HL-60 (cell line): ENCODE measurements at regions not wholly inside any gene's neighbourhood (a gene's known extent, or its start where the extent isn't known, plus 50 kb on each side); places are given as distances from the start of the nearest gene placed in this dataset.

Source experiments
- DNase-seq, 2 experiments: peaks; one replicate each; pipeline ENCODE4 v3.0.0-alpha.2; 2010 to 2020; ENCODE audit warnings: low read depth in 1 of 2, low spot score in 1 of 2
- H3K27ac ChIP-seq: fragments of 250-450 bp; sonication (Bioruptor Pico); replicated peaks from 2 replicates; pipeline ENCODE4 v1.5.1; 2020; ENCODE audit warnings: mild to moderate bottlenecking, moderate library complexity
- H3K27me3 ChIP-seq: fragments of 250-450 bp; sonication (Bioruptor Pico); 2 replicates; pipeline ENCODE4 v1.5.1; 2021; ENCODE audit warnings: mild to moderate bottlenecking, moderate library complexity; ENCODE audit not compliant: insufficient read depth, poor library complexity, severe bottlenecking
- H3K4me3 ChIP-seq: replicated peaks from 2 replicates; pipeline ENCODE4 v1.5.1; 2011; ENCODE audit warnings: mild to moderate bottlenecking, control low read depth, low read length; ENCODE audit not compliant: insufficient read depth
- GABPA ChIP-seq: IDR thresholded peaks from 2 replicates; pipeline ENCODE4 v1.6.1; 2012; ENCODE audit warnings: low read depth
- POLR2AphosphoS5 ChIP-seq: IDR thresholded peaks from 2 replicates; pipeline ENCODE4 v1.6.1; 2012; ENCODE audit warnings: low read depth
- SPI1 ChIP-seq: IDR thresholded peaks from 2 replicates; pipeline ENCODE4 v1.6.1; 2012; ENCODE audit warnings: low read depth, mild to moderate bottlenecking, borderline replicate concordance
- TF ChIP-seq, protein P1 (sequence below): IDR thresholded peaks from one replicate; pipeline ENCODE4 v1.5.1; 2011; ENCODE audit warnings: low read length, control low read depth, inconsistent platforms; ENCODE audit not compliant: insufficient read depth
- TF ChIP-seq, protein P2 (sequence below): IDR thresholded peaks from 2 replicates; pipeline ENCODE4 v1.6.1; 2012; ENCODE audit warnings: low read depth; ENCODE audit not compliant: insufficient replicate concordance

DNA sequence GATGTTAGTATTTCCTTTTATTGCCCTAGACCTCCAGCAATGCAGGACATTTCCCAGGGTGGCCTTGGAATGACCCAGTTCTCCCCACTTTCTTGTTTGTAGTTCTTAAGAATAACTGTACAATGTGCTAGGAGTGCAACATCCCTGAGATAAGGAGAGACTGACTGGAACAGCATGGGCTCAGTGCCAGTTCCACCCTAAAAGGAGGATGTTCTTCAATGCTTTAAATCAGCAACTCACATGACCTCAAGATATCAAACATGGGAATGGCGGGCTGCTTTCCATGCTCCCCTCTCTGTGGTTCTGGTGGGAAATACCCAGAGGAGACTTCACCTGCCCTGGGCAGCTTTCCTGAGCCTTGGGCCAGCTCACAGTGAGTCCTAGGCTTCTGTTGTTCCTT lies 766.9 kb upstream of the FBXO33 start:
- Histone ChIP-seq H3K27ac (no peak overlapping the region), H3K27me3 (no peaks in the 10 kb centered on the region), H3K4me3 (no peak overlapping the region)
- TF ChIP-seq, protein P1, sequence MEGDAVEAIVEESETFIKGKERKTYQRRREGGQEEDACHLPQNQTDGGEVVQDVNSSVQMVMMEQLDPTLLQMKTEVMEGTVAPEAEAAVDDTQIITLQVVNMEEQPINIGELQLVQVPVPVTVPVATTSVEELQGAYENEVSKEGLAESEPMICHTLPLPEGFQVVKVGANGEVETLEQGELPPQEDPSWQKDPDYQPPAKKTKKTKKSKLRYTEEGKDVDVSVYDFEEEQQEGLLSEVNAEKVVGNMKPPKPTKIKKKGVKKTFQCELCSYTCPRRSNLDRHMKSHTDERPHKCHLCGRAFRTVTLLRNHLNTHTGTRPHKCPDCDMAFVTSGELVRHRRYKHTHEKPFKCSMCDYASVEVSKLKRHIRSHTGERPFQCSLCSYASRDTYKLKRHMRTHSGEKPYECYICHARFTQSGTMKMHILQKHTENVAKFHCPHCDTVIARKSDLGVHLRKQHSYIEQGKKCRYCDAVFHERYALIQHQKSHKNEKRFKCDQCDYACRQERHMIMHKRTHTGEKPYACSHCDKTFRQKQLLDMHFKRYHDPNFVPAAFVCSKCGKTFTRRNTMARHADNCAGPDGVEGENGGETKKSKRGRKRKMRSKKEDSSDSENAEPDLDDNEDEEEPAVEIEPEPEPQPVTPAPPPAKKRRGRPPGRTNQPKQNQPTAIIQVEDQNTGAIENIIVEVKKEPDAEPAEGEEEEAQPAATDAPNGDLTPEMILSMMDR, result no peak
- no peak for TF ChIP-seq GABPA
- no peak for TF ChIP-seq POLR2AphosphoS5
- no peak for DNase-seq

DNA sequence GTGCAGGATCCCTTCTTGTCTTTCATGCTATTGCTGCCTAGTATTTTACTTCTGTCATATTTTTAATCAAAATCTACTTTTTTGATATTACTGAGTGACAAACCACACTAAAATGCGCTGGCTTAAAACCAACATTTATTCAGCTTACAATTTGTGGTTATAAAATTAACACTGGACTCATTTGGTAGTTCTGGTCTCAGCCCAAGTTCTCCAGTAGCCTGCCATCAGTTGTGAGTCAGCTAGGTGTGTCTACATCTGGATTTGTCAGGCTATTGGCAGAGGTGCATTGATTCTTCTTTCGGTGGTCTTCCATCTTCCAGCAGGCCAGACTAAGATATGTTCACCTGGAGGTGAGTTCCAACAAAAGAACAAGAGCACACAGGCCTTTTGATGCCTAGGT lies 765.1 kb upstream of the FBXO33 start:
- TF ChIP-seq, protein P2, sequence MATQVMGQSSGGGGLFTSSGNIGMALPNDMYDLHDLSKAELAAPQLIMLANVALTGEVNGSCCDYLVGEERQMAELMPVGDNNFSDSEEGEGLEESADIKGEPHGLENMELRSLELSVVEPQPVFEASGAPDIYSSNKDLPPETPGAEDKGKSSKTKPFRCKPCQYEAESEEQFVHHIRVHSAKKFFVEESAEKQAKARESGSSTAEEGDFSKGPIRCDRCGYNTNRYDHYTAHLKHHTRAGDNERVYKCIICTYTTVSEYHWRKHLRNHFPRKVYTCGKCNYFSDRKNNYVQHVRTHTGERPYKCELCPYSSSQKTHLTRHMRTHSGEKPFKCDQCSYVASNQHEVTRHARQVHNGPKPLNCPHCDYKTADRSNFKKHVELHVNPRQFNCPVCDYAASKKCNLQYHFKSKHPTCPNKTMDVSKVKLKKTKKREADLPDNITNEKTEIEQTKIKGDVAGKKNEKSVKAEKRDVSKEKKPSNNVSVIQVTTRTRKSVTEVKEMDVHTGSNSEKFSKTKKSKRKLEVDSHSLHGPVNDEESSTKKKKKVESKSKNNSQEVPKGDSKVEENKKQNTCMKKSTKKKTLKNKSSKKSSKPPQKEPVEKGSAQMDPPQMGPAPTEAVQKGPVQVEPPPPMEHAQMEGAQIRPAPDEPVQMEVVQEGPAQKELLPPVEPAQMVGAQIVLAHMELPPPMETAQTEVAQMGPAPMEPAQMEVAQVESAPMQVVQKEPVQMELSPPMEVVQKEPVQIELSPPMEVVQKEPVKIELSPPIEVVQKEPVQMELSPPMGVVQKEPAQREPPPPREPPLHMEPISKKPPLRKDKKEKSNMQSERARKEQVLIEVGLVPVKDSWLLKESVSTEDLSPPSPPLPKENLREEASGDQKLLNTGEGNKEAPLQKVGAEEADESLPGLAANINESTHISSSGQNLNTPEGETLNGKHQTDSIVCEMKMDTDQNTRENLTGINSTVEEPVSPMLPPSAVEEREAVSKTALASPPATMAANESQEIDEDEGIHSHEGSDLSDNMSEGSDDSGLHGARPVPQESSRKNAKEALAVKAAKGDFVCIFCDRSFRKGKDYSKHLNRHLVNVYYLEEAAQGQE, result no peak
- TF ChIP-seq SPI1, result no peak
- no peak for TF ChIP-seq POLR2AphosphoS5
- H3K4me3 ChIP-seq, result no peak overlapping the region
- H3K27me3 ChIP-seq, result no peaks in the 10 kb centered on the region
- no peak for DNase-seq
- no peak overlapping the region for H3K27ac ChIP-seq

DNA sequence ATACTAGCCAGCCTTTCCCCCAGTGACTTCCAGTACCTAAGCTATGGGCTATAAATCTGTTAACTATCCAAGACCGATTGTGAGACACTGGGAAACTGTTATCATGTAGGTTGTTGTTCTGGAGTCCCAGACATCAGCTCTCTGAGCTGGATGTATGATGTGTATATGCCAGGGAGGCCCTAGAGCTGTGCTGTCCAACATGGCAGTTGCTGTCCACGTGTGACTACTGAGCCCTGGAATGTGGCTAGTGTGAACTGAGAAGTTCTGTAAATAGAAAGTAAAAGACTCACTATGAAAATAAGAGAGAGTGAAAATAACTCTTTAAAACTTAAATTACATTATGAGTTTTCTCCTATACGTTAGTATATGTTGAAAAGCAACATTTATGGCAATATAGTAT lies 755.8 kb upstream of the FBXO33 start:
- no peak for DNase-seq

DNA sequence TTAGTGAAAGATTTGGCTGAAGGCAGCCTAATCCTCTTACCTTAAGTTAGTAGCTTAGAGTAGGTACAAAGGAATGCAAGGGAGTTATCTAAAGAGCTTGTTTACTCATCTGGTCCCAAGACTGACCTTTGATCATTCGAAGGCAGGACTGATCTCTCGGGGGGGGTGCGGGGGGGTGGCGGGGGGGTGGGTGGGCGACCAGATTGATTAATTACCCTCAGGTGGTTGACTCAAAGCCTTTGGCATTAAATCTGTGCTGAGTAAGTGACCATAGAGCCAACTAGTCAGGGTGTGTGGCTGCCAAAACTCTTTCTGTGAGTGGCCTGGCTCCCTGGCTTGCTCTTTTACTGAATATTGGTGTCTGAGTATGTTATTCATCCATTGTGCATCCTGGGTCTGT lies 731.9 kb upstream of the FBXO33 start:
- TF ChIP-seq GABPA, result no peak
- no peak for TF ChIP-seq POLR2AphosphoS5
- TF ChIP-seq, protein P1, result no peak
- TF ChIP-seq, protein P2, result no peak
- TF ChIP-seq SPI1, result no peak
- Histone ChIP-seq H3K27ac (no peak overlapping the region), H3K4me3 (no peak overlapping the region), H3K27me3 (no peaks in the 10 kb centered on the region)
- DNase-seq, result no peak

More for the DNA sequence above, 755.8 kb upstream of the FBXO33 start:
- H3K4me3 ChIP-seq, result no peak overlapping the region
- H3K27ac ChIP-seq, result no peak overlapping the region
- TF ChIP-seq, protein P1, result no peak
- H3K27me3 ChIP-seq, result no peaks in the 10 kb centered on the region
